ENCODE measurements at regions not wholly inside any gene's neighbourhood (a gene's known extent, or its start where the extent isn't known, plus 50 kb on each side); places are given as distances from the start of the nearest gene placed in this dataset.

GRCh38 chr4:160848901-160849760 lies 1314.7 kb downstream of the FSTL5 start:
- no peak for TF ChIP-seq MEIS2 (CRISPR knock-in tag; IDR thresholded peaks at IDR 0.05)
- no peak for TF ChIP-seq MED13 (CRISPR knock-in tag; IDR thresholded peaks at IDR 0.05)
- TF ChIP-seq MAFK (conservative IDR thresholded peaks at IDR 0.05 in 1 of 2, IDR thresholded peaks at IDR 0.05 in 1 of 2; ENCODE audit: low read length in 2 of 2) = 0 out of 4 replicates have a peak, but pooled peaks of 1 of the 2 experiments have one; percentile 12
- no peak for TF ChIP-seq ZNF331 (CRISPR knock-in tag; IDR thresholded peaks at IDR 0.05)
- TF ChIP-seq TMF1 (CRISPR knock-in tag; IDR thresholded peaks at IDR 0.05; ENCODE audit: low read depth) = no peak
- ChIA-PET POLR2A (no interaction called here), CTCF (ENCODE audit: low intra/inter-chr PET ratio, low total read pairs) (no interaction called here)
- DNase-seq (ENCODE audit: low spot score) (no peak), FAIRE-seq (no peak), ATAC-seq (peak; percentile 76)
- H2AFZ ChIP-seq (ENCODE audit: low read length) = no peak overlapping the region
- H3K9ac ChIP-seq (ENCODE audit: insufficient read depth, low read depth, low read length) = no peak overlapping the region
- no peaks in the 10 kb centered on the region for H3K4me1 ChIP-seq (ENCODE audit: insufficient read depth, low read length)
- no peaks in the 10 kb centered on the region for H3K79me2 ChIP-seq (ENCODE audit: insufficient read depth, low read length)
- intact Hi-C loops (cut with micrococcal nuclease; ENCODE audit: unreplicated experiment) (no loop called here), in situ Hi-C loops (cut with HindIII; ENCODE audit: extremely low pct_ligation_motif_present, low pct_unique_long_range_greater_than_20kb) (no loop called here)
- H4K20me1 ChIP-seq (ENCODE audit: insufficient read depth, low read length) = no peaks in the 10 kb centered on the region
- 12% methylated on average over 9 of the region's 9 CpGs for WGBS (ENCODE audit: low lambda C conversion rate)
- no peaks in the 10 kb centered on the region for H3K36me3 ChIP-seq (replicated peaks in 1 of 2; ENCODE audit: control insufficient read depth in 1 of 2, insufficient read depth in 2 of 2, low read length in 2 of 2)
- no peak overlapping the region for H3K4me3 ChIP-seq (replicated peaks in 1 of 3; ENCODE audit: insufficient read depth in 1 of 3, low read depth in 2 of 3, low read length in 3 of 3)
- no peak overlapping the region for H3K27ac ChIP-seq (ENCODE audit: extremely low read length, insufficient read depth, low read length)
- no peaks in the 10 kb centered on the region for H3K27me3 ChIP-seq (ENCODE audit: control insufficient read depth in 1 of 2, insufficient read depth in 2 of 2, low read length in 2 of 2)
- no peaks in the 10 kb centered on the region for H3K9me3 ChIP-seq (ENCODE audit: low read length)
- BruUV-seq (replicated peaks) = no TSS peak
- no peak overlapping the region for H3K4me2 ChIP-seq (ENCODE audit: low read depth, low read length)

DNA sequence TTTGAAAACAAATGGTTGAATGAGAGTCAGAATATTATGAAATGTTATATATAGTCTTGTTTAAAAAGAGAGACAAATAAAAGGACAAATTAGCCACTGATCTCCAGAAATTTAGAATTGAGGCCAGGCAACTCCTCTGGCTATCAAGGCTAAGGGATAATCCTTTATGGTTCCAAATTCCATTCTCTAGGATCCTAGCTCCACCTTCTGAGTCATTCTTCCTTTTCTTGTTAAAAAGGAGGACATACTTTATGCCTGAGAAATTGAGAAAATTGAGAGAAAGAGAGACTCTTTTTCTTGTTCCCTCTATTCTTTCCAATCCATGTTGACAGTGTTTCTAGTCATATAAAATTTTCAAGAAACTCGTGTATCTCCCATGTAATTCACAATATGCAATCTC lies 1299.5 kb downstream of the FSTL5 start:
- ChIA-PET POLR2A (no interaction called here), CTCF (ENCODE audit: low intra/inter-chr PET ratio, low total read pairs) (no interaction called here)
- Histone ChIP-seq H3K4me3 (replicated peaks in 1 of 3; ENCODE audit: insufficient read depth in 1 of 3, low read depth in 2 of 3, low read length in 3 of 3) (no peak overlapping the region), H3K9ac (ENCODE audit: insufficient read depth, low read depth, low read length) (no peak overlapping the region), H3K4me2 (ENCODE audit: low read depth, low read length) (no peak overlapping the region), H3K79me2 (ENCODE audit: insufficient read depth, low read length) (no peaks in the 10 kb centered on the region), H3K4me1 (ENCODE audit: insufficient read depth, low read length) (no peaks in the 10 kb centered on the region), H4K20me1 (ENCODE audit: insufficient read depth, low read length) (no peaks in the 10 kb centered on the region), H3K27ac (ENCODE audit: extremely low read length, insufficient read depth, low read length) (no peak overlapping the region), H3K36me3 (replicated peaks in 1 of 2; ENCODE audit: control insufficient read depth in 1 of 2, insufficient read depth in 2 of 2, low read length in 2 of 2) (no peaks in the 10 kb centered on the region), H3K27me3 (ENCODE audit: control insufficient read depth in 1 of 2, insufficient read depth in 2 of 2, low read length in 2 of 2) (no peaks in the 10 kb centered on the region), H2AFZ (ENCODE audit: low read length) (no peak overlapping the region), H3K9me3 (ENCODE audit: low read length) (no peaks in the 10 kb centered on the region)
- WGBS (ENCODE audit: low lambda C conversion rate) = 0% methylated on average over 1 of the region's 1 CpG
- intact Hi-C loops (cut with micrococcal nuclease; ENCODE audit: unreplicated experiment) = no loop called here
- FAIRE-seq (no peak), DNase-seq (ENCODE audit: low spot score) (no peak), ATAC-seq (no peak)
- in situ Hi-C loops (cut with HindIII; ENCODE audit: extremely low pct_ligation_motif_present, low pct_unique_long_range_greater_than_20kb) = no loop called here
- BruUV-seq (replicated peaks) = no TSS peak
- TF ChIP-seq U2AF2 (IDR thresholded peaks at IDR 0.05; ENCODE audit: low read depth, low read length) = no peak
- no peak for TF ChIP-seq HOXD1 (CRISPR knock-in tag; IDR thresholded peaks at IDR 0.05)
- no peak for TF ChIP-seq ZNF891 (CRISPR knock-in tag; IDR thresholded peaks at IDR 0.05)
- TF ChIP-seq, protein P1, sequence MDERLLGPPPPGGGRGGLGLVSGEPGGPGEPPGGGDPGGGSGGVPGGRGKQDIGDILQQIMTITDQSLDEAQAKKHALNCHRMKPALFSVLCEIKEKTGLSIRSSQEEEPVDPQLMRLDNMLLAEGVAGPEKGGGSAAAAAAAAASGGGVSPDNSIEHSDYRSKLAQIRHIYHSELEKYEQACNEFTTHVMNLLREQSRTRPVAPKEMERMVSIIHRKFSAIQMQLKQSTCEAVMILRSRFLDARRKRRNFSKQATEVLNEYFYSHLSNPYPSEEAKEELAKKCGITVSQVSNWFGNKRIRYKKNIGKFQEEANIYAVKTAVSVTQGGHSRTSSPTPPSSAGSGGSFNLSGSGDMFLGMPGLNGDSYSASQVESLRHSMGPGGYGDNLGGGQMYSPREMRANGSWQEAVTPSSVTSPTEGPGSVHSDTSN (CRISPR knock-in tag; IDR thresholded peaks at IDR 0.05) = no peak
- no peak for TF ChIP-seq HOXA7 (CRISPR knock-in tag; IDR thresholded peaks at IDR 0.05)
- TF ChIP-seq CHD4 (IDR thresholded peaks at IDR 0.05; ENCODE audit: borderline replicate concordance, low read length) = no peak
- TF ChIP-seq POGK (CRISPR knock-in tag; conservative IDR thresholded peaks at IDR 0.05) = no peak
- TF ChIP-seq, protein P2, sequence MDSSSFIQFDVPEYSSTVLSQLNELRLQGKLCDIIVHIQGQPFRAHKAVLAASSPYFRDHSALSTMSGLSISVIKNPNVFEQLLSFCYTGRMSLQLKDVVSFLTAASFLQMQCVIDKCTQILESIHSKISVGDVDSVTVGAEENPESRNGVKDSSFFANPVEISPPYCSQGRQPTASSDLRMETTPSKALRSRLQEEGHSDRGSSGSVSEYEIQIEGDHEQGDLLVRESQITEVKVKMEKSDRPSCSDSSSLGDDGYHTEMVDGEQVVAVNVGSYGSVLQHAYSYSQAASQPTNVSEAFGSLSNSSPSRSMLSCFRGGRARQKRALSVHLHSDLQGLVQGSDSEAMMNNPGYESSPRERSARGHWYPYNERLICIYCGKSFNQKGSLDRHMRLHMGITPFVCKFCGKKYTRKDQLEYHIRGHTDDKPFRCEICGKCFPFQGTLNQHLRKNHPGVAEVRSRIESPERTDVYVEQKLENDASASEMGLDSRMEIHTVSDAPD (CRISPR knock-in tag; IDR thresholded peaks at IDR 0.05) = no peak
- TF ChIP-seq ZNF224 (CRISPR knock-in tag; IDR thresholded peaks at IDR 0.05) = no peak
- TF ChIP-seq ZNF772 (CRISPR knock-in tag; IDR thresholded peaks at IDR 0.05) = no peak
- no peak for TF ChIP-seq ZNF510 (CRISPR knock-in tag; IDR thresholded peaks at IDR 0.05; ENCODE audit: low read depth)
